ENCODE measurements at regions not wholly inside any gene's neighbourhood (a gene's known extent, or its start where the extent isn't known, plus 50 kb on each side); places are given as distances from the start of the nearest gene placed in this dataset.

DNA sequence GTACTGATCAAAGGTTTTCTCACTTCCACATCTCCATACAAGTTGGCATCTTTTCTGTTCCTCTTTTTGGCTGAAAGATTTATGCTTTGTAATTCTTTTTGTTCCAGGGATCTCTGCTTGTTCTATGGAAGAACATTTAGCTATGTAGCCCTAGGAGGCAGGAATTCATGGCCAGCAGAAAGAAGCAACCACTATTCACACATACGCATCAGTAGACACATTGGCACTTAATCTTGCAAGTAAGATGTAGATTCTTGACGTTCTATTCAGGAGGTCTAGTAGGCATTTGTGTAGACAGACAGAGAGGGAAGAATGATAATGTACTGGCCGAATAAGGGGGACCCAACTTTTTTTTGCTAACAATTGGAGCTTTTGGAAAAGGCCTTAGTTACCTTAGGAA, 336.0 kb downstream of the NUF2 start:
- Histone ChIP-seq H3K9me3 (ENCODE audit: control insufficient read depth, insufficient read depth, low read depth, low read length) (no peaks in the 10 kb centered on the region), H3K4me3 (ENCODE audit: low read depth, low read length) (no peak overlapping the region), H3K27ac (ENCODE audit: extremely low read depth, low read depth, low read length) (no peak overlapping the region), H3K4me1 (ENCODE audit: control insufficient read depth, insufficient read depth, low read length) (no peaks in the 10 kb centered on the region), H3K36me3 (ENCODE audit: control insufficient read depth in 2 of 2, insufficient read depth in 1 of 2, low read length in 2 of 2) (peaks cover 0 to 3% of the 10 kb centered on the region in 2 experiments; a peak in 1 of 3 replicates)
- no peak for TF ChIP-seq YY2 (tag by site-specific recombination; IDR thresholded peaks at IDR 0.05)
- ChIA-PET CTCF (no interaction called here), POLR2A (no interaction called here)

GRCh38 chr1:163661391-163661790, 339.6 kb downstream of the NUF2 start:
- no peaks in the 10 kb centered on the region for H3K4me1 ChIP-seq (ENCODE audit: control insufficient read depth, insufficient read depth, low read length)
- ChIA-PET CTCF (no interaction called here), POLR2A (no interaction called here)
- no peak overlapping the region for H3K27ac ChIP-seq (ENCODE audit: extremely low read depth, low read depth, low read length)
- peaks cover 0 to 3% of the 10 kb centered on the region in 2 experiments; a peak in 1 of 3 replicates for H3K36me3 ChIP-seq (ENCODE audit: control insufficient read depth in 2 of 2, insufficient read depth in 1 of 2, low read length in 2 of 2)
- TF ChIP-seq ZNF777 (tag by site-specific recombination; IDR thresholded peaks at IDR 0.05; ENCODE audit: borderline replicate concordance): no peak
- TF ChIP-seq FEZF1 (tag by site-specific recombination; IDR thresholded peaks at IDR 0.05): no peak
- TF ChIP-seq ZNF239 (tag by site-specific recombination; IDR thresholded peaks at IDR 0.05): no peak
- no peak for TF ChIP-seq ZNF473 (tag by site-specific recombination; IDR thresholded peaks at IDR 0.05)
- H3K4me3 ChIP-seq (ENCODE audit: low read depth, low read length): no peak overlapping the region
- H3K9me3 ChIP-seq (ENCODE audit: control insufficient read depth, insufficient read depth, low read depth, low read length): no peaks in the 10 kb centered on the region

DNA sequence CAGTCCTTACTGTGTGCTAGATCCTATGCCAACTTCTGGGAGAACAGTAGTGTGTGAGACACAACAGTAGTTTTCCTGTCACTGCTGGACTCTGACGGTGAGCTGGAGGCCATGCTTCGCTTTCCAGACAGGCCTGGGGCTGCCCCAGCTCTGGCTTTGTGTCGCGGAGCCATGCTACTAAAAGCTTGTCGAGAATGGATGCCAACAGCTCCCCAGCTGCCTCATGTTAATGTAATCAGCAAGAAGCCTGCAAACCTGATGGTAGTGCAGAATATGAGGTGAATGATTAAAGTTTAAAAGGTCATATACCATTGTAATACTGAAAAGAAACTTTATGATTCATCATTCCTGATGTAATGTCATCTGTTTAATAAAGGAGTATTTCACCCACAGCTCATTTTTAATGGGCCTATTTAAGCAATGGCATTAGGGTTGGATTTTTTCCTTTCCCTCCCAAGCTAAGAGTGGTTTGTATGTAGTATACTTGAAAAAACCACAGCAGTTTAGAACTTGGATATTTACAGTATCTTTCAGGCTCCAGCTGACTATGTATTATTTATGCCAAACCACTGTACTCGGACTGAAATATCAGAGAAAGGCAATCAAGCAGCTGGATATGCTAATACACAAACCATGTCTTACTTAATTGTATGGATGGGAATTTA, 343.0 kb downstream of the NUF2 start:
- POLR2A ChIA-PET: no interaction called here
- no peaks in the 10 kb centered on the region for H3K4me1 ChIP-seq (ENCODE audit: control insufficient read depth, insufficient read depth, low read length)
- H3K27ac ChIP-seq (ENCODE audit: extremely low read depth, low read depth, low read length): no peak overlapping the region
- H3K9me3 ChIP-seq (ENCODE audit: control insufficient read depth, insufficient read depth, low read depth, low read length): no peaks in the 10 kb centered on the region
- H3K36me3 ChIP-seq (ENCODE audit: control insufficient read depth in 2 of 2, insufficient read depth in 1 of 2, low read length in 2 of 2): no peaks in the 10 kb centered on the region
- CTCF ChIA-PET: no interaction called here
- TF ChIP-seq ZBTB26 (tag by site-specific recombination; optimal IDR thresholded peaks at IDR 0.05): no peak
- TF ChIP-seq ZNF639 (tag by site-specific recombination; IDR thresholded peaks at IDR 0.05): no peak
- no peak for TF ChIP-seq ZNF10 (tag by site-specific recombination; IDR thresholded peaks at IDR 0.05)
- TF ChIP-seq ZXDB (tag by site-specific recombination; IDR thresholded peaks at IDR 0.05): no peak
- TF ChIP-seq PATZ1 (tag by site-specific recombination; IDR thresholded peaks at IDR 0.05): no peak
- TF ChIP-seq ZNF2 (tag by site-specific recombination; IDR thresholded peaks at IDR 0.05): no peak
- H3K4me3 ChIP-seq (ENCODE audit: low read depth, low read length): no peak overlapping the region

- Histone ChIP-seq H3K4me1 (ENCODE audit: control insufficient read depth, insufficient read depth, low read length) (no peaks in the 10 kb centered on the region), H3K4me3 (ENCODE audit: low read depth, low read length) (no peak overlapping the region), H3K36me3 (ENCODE audit: control insufficient read depth in 2 of 2, insufficient read depth in 1 of 2, low read length in 2 of 2) (no peaks in the 10 kb centered on the region), H3K27ac (ENCODE audit: extremely low read depth, low read depth, low read length) (no peak overlapping the region), H3K9me3 (ENCODE audit: control insufficient read depth, insufficient read depth, low read depth, low read length) (no peaks in the 10 kb centered on the region)
- POLR2A ChIA-PET: no interaction called here
- CTCF ChIA-PET: no interaction called here
- TF ChIP-seq ZNF239 (tag by site-specific recombination; IDR thresholded peaks at IDR 0.05) (no peak), AEBP2 (tag by site-specific recombination; IDR thresholded peaks at IDR 0.05; ENCODE audit: borderline replicate concordance) (no peak), ZNF138 (tag by site-specific recombination; IDR thresholded peaks at IDR 0.05; ENCODE audit: borderline replicate concordance) (no peak), ZBTB21 (tag by site-specific recombination; IDR thresholded peaks at IDR 0.05) (no peak), ZBTB8A (tag by site-specific recombination; IDR thresholded peaks at IDR 0.05) (no peak)
- TF ChIP-seq, protein P1, sequence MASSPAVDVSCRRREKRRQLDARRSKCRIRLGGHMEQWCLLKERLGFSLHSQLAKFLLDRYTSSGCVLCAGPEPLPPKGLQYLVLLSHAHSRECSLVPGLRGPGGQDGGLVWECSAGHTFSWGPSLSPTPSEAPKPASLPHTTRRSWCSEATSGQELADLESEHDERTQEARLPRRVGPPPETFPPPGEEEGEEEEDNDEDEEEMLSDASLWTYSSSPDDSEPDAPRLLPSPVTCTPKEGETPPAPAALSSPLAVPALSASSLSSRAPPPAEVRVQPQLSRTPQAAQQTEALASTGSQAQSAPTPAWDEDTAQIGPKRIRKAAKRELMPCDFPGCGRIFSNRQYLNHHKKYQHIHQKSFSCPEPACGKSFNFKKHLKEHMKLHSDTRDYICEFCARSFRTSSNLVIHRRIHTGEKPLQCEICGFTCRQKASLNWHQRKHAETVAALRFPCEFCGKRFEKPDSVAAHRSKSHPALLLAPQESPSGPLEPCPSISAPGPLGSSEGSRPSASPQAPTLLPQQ (tag by site-specific recombination; IDR thresholded peaks at IDR 0.05): no peak
- TF ChIP-seq, protein P2, sequence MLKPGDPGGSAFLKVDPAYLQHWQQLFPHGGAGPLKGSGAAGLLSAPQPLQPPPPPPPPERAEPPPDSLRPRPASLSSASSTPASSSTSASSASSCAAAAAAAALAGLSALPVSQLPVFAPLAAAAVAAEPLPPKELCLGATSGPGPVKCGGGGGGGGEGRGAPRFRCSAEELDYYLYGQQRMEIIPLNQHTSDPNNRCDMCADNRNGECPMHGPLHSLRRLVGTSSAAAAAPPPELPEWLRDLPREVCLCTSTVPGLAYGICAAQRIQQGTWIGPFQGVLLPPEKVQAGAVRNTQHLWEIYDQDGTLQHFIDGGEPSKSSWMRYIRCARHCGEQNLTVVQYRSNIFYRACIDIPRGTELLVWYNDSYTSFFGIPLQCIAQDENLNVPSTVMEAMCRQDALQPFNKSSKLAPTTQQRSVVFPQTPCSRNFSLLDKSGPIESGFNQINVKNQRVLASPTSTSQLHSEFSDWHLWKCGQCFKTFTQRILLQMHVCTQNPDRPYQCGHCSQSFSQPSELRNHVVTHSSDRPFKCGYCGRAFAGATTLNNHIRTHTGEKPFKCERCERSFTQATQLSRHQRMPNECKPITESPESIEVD (tag by site-specific recombination; IDR thresholded peaks at IDR 0.05): no peak
These were observed 346.7 kb downstream of the NUF2 start for GRCh38 chr1:163668472-163668871.

Measured in HEK293 (cell line).